WTC11 (cell line): ENCODE measurements at regions not wholly inside any gene's neighbourhood (a gene's known extent, or its start where the extent isn't known, plus 50 kb on each side); places are given as distances from the start of the nearest gene placed in this dataset.

Experiments used
- ATAC-seq: fragments of 200-7000 bp; cut with Tn5 transposase; 2 replicates; pipeline ENCODE4 v1.10.0; 2021; ENCODE audit warnings: mild to moderate bottlenecking, moderate library complexity
- CTCF ChIA-PET: fragments of 300-600 bp; sonication (Branson Sonifier 250); formaldehyde crosslinking; loops from one replicate; lab custom pipeline; 2021; ENCODE audit warnings: antibody characterized with exemption; lab: Charles Lee
- POLR2A ChIA-PET: fragments of 350-600 bp; sonication (Branson Sonifier 250); formaldehyde crosslinking; loops from one replicate; lab custom pipeline; 2021; ENCODE audit warnings: antibody characterized with exemption; lab: Charles Lee
- DNase-seq: peaks from one replicate; pipeline ENCODE4 v3.0.0; 2021; ENCODE audit warnings: low spot score
- H3K27ac Mint-ChIP-seq: 2 replicates; pipeline ENCODE4 v1.8.0; 2021; ENCODE audit warnings: mixed read lengths
- H3K27me3 Mint-ChIP-seq: 2 replicates; pipeline ENCODE4 v1.8.0; 2021; ENCODE audit warnings: low read depth, mild to moderate bottlenecking, moderate library complexity, mixed read lengths
- H3K36me3 Mint-ChIP-seq: 2 replicates; pipeline ENCODE4 v1.8.0; 2021; ENCODE audit warnings: mixed read lengths
- H3K4me1 Mint-ChIP-seq: 2 replicates; pipeline ENCODE4 v1.8.0; 2022; ENCODE audit warnings: mixed read lengths
- H3K4me3 Mint-ChIP-seq: 2 replicates; pipeline ENCODE4 v1.8.0; 2021; ENCODE audit warnings: mild to moderate bottlenecking, moderate library complexity, mixed read lengths
- H3K9me3 Mint-ChIP-seq: 2 replicates; pipeline ENCODE4 v1.8.0; 2021; ENCODE audit warnings: mixed read lengths
- ATF3 ChIP-seq: sonication (generic); formaldehyde crosslinking; conservative IDR thresholded peaks from 2 replicates; pipeline ENCODE4 v1.8.1; 2022; ENCODE audit warnings: mild to moderate bottlenecking, missing genetic modification reagents
- CBFB ChIP-seq: sonication (generic); formaldehyde crosslinking; IDR thresholded peaks from 2 replicates; pipeline ENCODE4 v1.8.1; 2022; ENCODE audit warnings: mild to moderate bottlenecking, low read depth, missing genetic modification reagents
- EMX1 ChIP-seq: fragments of 250-450 bp; sonication (Bioruptor Pico); IDR thresholded peaks from 2 replicates; pipeline ENCODE4 v1.8.0; 2021; ENCODE audit warnings: mild to moderate bottlenecking
- ESRRA ChIP-seq: sonication (generic); formaldehyde crosslinking; IDR thresholded peaks from 2 replicates; pipeline ENCODE4 v1.8.1; 2022; ENCODE audit warnings: mild to moderate bottlenecking, missing genetic modification reagents, borderline replicate concordance
- ETV6 ChIP-seq: sonication (generic); formaldehyde crosslinking; IDR thresholded peaks from 2 replicates; pipeline ENCODE4 v1.8.1; 2022; ENCODE audit warnings: mild to moderate bottlenecking, missing genetic modification reagents
- GABPB1 ChIP-seq: sonication (generic); formaldehyde crosslinking; IDR thresholded peaks from 2 replicates; pipeline ENCODE4 v1.8.1; 2023; ENCODE audit warnings: mild to moderate bottlenecking, missing genetic modification reagents
- GRHL2 ChIP-seq: fragments of 250-450 bp; sonication (Bioruptor Pico); IDR thresholded peaks from 2 replicates; pipeline ENCODE4 v1.8.0; 2022; ENCODE audit warnings: mild to moderate bottlenecking, moderate library complexity; ENCODE audit not compliant: insufficient replicate concordance, severe bottlenecking
- KAT7 ChIP-seq: sonication (generic); formaldehyde crosslinking; IDR thresholded peaks from 2 replicates; pipeline ENCODE4 v1.8.1; 2023; ENCODE audit warnings: missing genetic modification reagents, mild to moderate bottlenecking, borderline replicate concordance
- MYBL2 ChIP-seq: sonication (generic); formaldehyde crosslinking; IDR thresholded peaks from 2 replicates; pipeline ENCODE4 v1.8.1; 2023; ENCODE audit warnings: mild to moderate bottlenecking, moderate library complexity, missing genetic modification reagents
- NFE2L1 ChIP-seq: sonication (generic); formaldehyde crosslinking; IDR thresholded peaks from 2 replicates; pipeline ENCODE4 v1.8.1; 2023; ENCODE audit warnings: missing genetic modification reagents
- NFYB ChIP-seq: sonication (generic); formaldehyde crosslinking; conservative IDR thresholded peaks from 2 replicates; pipeline ENCODE4 v1.8.0; 2022; ENCODE audit warnings: low read depth, missing genetic modification reagents
- NR2C2 ChIP-seq: sonication (generic); formaldehyde crosslinking; IDR thresholded peaks from 2 replicates; pipeline ENCODE4 v1.8.0; 2022; ENCODE audit warnings: mild to moderate bottlenecking, missing genetic modification reagents
- RELA ChIP-seq: sonication (generic); formaldehyde crosslinking; IDR thresholded peaks from 2 replicates; pipeline ENCODE4 v1.8.1; 2022; ENCODE audit warnings: missing genetic modification reagents, mild to moderate bottlenecking, borderline replicate concordance
- RORB ChIP-seq: fragments of 250-450 bp; sonication (Bioruptor Pico); IDR thresholded peaks from 2 replicates; pipeline ENCODE4 v1.9.0; 2021; ENCODE audit warnings: mild to moderate bottlenecking
- SOX15 ChIP-seq: fragments of 250-450 bp; sonication (Bioruptor Pico); IDR thresholded peaks from 2 replicates; pipeline ENCODE4 v1.9.0; 2021; ENCODE audit warnings: mild to moderate bottlenecking
- TCF7 ChIP-seq: sonication (generic); formaldehyde crosslinking; IDR thresholded peaks from 2 replicates; pipeline ENCODE4 v1.8.0; 2022; ENCODE audit warnings: mild to moderate bottlenecking, low read depth, missing genetic modification reagents, moderate library complexity
- TP53 ChIP-seq: sonication (generic); formaldehyde crosslinking; IDR thresholded peaks from 2 replicates; pipeline ENCODE4 v1.8.1; 2023; ENCODE audit warnings: mild to moderate bottlenecking, missing genetic modification reagents
- ZNF138 ChIP-seq: sonication (generic); formaldehyde crosslinking; conservative IDR thresholded peaks from 2 replicates; pipeline ENCODE4 v1.8.1; 2022; ENCODE audit warnings: mild to moderate bottlenecking, moderate library complexity, missing genetic modification reagents
- ZNF263 ChIP-seq: sonication (generic); formaldehyde crosslinking; IDR thresholded peaks from 2 replicates; pipeline ENCODE4 v1.8.1; 2022; ENCODE audit warnings: low read depth, mild to moderate bottlenecking, moderate library complexity, missing genetic modification reagents
- ZNF317 ChIP-seq: sonication (generic); formaldehyde crosslinking; IDR thresholded peaks from 2 replicates; pipeline ENCODE4 v1.8.1; 2023; ENCODE audit warnings: low read depth, mild to moderate bottlenecking, moderate library complexity, missing genetic modification reagents, borderline replicate concordance
- ZNF416 ChIP-seq: fragments of 250-450 bp; sonication (Bioruptor Pico); IDR thresholded peaks from 2 replicates; pipeline ENCODE4 v1.9.0; 2021; ENCODE audit warnings: mild to moderate bottlenecking, inconsistent platforms
- ZNF671 ChIP-seq: fragments of 250-450 bp; sonication (Bioruptor Pico); IDR thresholded peaks from 2 replicates; pipeline ENCODE4 v1.8.0; 2021; ENCODE audit warnings: mild to moderate bottlenecking
- TF ChIP-seq, protein P1 (sequence below): fragments of 200-600 bp; IDR thresholded peaks from 2 replicates; pipeline ENCODE4 v1.8.0; 2022; ENCODE audit warnings: antibody characterized with exemption
- TF ChIP-seq, protein P2 (sequence below): fragments of 250-450 bp; sonication (Bioruptor Pico); IDR thresholded peaks from 2 replicates; pipeline ENCODE4 v2.1.2; 2022; ENCODE audit warnings: mild to moderate bottlenecking, moderate library complexity

GRCh38 chr4:122988696-122989095 is 66.3 kb upstream of the NUDT6 start (continued):
- TF ChIP-seq MYBL2, result no peak

DNA sequence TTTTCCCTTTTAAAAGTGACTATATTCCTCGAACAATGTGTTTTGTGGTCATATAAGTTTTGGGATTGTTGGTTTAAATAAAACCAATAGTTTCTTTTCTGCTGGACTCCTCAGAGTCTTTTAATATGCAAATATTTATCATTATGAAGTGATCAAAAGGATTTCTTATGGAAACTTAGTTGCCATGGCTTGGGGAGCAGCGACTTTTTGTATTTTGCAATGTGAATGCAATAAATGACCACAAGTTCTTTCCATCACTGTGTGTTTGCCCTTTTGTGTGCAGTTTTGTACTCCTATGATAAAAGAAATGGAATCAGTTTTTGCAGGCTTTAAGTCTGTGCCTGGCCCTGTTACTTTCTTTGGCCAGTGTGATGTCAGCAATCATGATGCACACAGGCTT is 68.5 kb upstream of the NUDT6 start:
- H3K4me1 Mint-ChIP-seq, result no peaks in the 10 kb centered on the region
- DNase-seq (no peak), ATAC-seq (no peak)
- TF ChIP-seq GABPB1 (no peak), SOX15 (CRISPR knock-in tag) (no peak), ATF3 (CRISPR knock-in tag) (no peak), KAT7 (CRISPR knock-in tag) (no peak), ZNF671 (no peak), EMX1 (CRISPR knock-in tag) (no peak), RELA (CRISPR knock-in tag) (no peak), GRHL2 (CRISPR knock-in tag) (no peak), ESRRA (CRISPR knock-in tag) (no peak), RORB (CRISPR knock-in tag) (no peak), ZNF416 (CRISPR knock-in tag) (no peak), NR2C2 (CRISPR knock-in tag) (no peak), ETV6 (CRISPR knock-in tag) (no peak), ZNF263 (no peak), NFYB (CRISPR knock-in tag) (no peak)
- TF ChIP-seq, protein P1, sequence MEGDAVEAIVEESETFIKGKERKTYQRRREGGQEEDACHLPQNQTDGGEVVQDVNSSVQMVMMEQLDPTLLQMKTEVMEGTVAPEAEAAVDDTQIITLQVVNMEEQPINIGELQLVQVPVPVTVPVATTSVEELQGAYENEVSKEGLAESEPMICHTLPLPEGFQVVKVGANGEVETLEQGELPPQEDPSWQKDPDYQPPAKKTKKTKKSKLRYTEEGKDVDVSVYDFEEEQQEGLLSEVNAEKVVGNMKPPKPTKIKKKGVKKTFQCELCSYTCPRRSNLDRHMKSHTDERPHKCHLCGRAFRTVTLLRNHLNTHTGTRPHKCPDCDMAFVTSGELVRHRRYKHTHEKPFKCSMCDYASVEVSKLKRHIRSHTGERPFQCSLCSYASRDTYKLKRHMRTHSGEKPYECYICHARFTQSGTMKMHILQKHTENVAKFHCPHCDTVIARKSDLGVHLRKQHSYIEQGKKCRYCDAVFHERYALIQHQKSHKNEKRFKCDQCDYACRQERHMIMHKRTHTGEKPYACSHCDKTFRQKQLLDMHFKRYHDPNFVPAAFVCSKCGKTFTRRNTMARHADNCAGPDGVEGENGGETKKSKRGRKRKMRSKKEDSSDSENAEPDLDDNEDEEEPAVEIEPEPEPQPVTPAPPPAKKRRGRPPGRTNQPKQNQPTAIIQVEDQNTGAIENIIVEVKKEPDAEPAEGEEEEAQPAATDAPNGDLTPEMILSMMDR, result no peak
- TF ChIP-seq, protein P2, sequence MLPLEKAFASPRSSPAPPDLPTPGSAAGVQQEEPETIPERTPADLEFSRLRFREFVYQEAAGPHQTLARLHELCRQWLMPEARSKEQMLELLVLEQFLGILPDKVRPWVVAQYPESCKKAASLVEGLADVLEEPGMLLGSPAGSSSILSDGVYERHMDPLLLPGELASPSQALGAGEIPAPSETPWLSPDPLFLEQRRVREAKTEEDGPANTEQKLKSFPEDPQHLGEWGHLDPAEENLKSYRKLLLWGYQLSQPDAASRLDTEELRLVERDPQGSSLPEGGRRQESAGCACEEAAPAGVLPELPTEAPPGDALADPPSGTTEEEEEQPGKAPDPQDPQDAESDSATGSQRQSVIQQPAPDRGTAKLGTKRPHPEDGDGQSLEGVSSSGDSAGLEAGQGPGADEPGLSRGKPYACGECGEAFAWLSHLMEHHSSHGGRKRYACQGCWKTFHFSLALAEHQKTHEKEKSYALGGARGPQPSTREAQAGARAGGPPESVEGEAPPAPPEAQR (CRISPR knock-in tag), result no peak
- H3K36me3 Mint-ChIP-seq, result peaks cover 33% of the 10 kb centered on the region
- H3K4me3 Mint-ChIP-seq, result no peak overlapping the region
- H3K27me3 Mint-ChIP-seq, result no peaks in the 10 kb centered on the region
- ChIA-PET CTCF (no interaction called here), POLR2A (no interaction called here)
- peaks cover 25% of the 10 kb centered on the region for H3K9me3 Mint-ChIP-seq
- H3K27ac Mint-ChIP-seq, result no peak overlapping the region

DNA sequence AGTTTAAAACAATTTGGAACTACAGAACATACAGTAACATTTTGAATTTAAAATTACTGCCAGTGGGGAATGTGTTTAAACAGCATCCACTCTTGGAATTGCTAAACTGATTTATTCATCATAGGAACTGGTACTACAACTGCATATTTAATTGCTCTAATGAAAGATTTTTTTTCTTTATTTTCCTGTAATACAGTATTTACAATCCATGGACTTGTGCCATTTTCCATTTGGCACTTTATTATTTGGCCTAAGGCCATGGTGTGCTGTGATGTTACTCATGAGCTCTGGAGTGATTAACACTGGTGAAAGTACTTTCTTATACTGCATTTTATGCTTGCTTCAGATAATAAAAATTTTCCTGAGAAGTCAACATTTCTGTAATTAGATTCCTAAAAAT is 69.7 kb upstream of the NUDT6 start:
- no peak for ATAC-seq

DNA sequence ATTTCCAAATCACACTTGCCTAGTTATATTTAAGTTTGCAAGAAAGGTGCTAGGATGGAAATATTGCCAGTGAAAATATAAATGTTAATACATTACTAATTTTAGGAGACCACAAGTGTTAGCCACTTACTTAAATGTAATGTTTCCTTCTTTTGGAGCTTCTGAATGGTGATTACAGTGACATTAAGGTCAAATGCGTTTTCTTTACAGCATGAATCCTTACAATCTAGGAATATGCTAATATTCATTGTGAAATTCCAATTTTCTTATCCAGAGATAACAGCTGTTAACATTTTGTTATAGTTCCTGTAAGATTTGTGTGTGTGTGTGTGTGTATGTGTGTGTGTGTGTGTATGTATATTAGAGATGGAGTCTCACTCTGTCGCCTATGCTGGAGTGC is 70.2 kb upstream of the NUDT6 start:
- CTCF ChIA-PET, result interaction anchor here (0.7 kb wide), 1 partner anchor 13 kb away, joined by 4 read pairs; no protein-coding TSS in a partner anchor
- POLR2A ChIA-PET, result no interaction called here
- Mint-ChIP-seq H3K36me3 (peaks cover 21% of the 10 kb centered on the region), H3K9me3 (peaks cover 14% of the 10 kb centered on the region), H3K27ac (no peak overlapping the region), H3K4me3 (no peak overlapping the region), H3K27me3 (no peaks in the 10 kb centered on the region), H3K4me1 (no peaks in the 10 kb centered on the region)
- TF ChIP-seq CBFB (CRISPR knock-in tag), result no peak
- no peak for ATAC-seq
- DNase-seq, result no peak

More for the DNA sequence above, 69.7 kb upstream of the NUDT6 start:
- Mint-ChIP-seq H3K4me3 (no peak overlapping the region), H3K4me1 (no peaks in the 10 kb centered on the region), H3K9me3 (peaks cover 19% of the 10 kb centered on the region), H3K27ac (no peak overlapping the region), H3K36me3 (peaks cover 25% of the 10 kb centered on the region), H3K27me3 (no peaks in the 10 kb centered on the region)
- no peak for DNase-seq
- ChIA-PET CTCF (interaction anchor here (0.7 kb wide), 1 partner anchor 13 kb away, joined by 4 read pairs; no protein-coding TSS in a partner anchor), POLR2A (no interaction called here)
- TF ChIP-seq TP53 (CRISPR knock-in tag) (no peak), NFE2L1 (no peak), ZNF138 (CRISPR knock-in tag) (no peak), TCF7 (CRISPR knock-in tag) (no peak), ZNF416 (CRISPR knock-in tag) (no peak), ZNF317 (CRISPR knock-in tag) (no peak)
